ENCODE measurements at regions not wholly inside any gene's neighbourhood (a gene's known extent, or its start where the extent isn't known, plus 50 kb on each side); places are given as distances from the start of the nearest gene placed in this dataset.

DNA sequence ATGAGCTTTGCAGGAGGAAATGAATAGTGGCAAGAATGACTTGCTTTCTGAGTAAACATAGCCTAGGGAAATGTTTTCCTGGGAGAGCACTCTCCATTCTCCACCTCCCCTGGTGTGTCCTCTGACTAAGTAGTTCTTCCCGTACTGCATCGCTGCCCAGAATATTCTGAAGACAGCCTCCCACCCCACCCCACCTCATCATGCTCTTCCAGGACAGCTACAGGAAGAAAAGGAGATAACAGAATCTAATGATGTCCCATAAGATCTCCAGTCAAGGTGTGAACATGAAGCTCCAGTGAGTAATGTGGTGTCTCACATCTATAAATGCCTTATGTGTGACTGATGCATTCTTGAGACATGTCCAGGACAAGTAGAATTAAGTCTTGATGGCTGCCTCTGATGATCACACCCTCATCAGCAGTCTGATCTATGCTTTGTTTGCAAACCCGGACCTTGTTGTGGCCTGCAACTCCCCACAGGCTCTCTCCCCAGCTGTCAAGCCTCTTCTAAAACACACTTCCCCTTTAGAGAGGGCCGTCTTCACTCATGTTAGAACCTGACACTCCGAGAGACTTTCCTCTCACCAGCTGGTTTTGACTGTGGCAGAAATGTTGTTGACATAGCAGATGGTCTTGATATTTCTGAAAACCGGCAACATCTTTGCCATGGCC is 183.0 kb downstream of the CYYR1 start:
- TF ChIP-seq, protein P1, sequence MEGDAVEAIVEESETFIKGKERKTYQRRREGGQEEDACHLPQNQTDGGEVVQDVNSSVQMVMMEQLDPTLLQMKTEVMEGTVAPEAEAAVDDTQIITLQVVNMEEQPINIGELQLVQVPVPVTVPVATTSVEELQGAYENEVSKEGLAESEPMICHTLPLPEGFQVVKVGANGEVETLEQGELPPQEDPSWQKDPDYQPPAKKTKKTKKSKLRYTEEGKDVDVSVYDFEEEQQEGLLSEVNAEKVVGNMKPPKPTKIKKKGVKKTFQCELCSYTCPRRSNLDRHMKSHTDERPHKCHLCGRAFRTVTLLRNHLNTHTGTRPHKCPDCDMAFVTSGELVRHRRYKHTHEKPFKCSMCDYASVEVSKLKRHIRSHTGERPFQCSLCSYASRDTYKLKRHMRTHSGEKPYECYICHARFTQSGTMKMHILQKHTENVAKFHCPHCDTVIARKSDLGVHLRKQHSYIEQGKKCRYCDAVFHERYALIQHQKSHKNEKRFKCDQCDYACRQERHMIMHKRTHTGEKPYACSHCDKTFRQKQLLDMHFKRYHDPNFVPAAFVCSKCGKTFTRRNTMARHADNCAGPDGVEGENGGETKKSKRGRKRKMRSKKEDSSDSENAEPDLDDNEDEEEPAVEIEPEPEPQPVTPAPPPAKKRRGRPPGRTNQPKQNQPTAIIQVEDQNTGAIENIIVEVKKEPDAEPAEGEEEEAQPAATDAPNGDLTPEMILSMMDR (IDR thresholded peaks at IDR 0.05): no peak
- TF ChIP-seq POLR2AphosphoS5 (IDR thresholded peaks at IDR 0.05): no peak

Data from transverse colon (tissue), 4 donors.